Calu3 (cell line): ENCODE measurements at regions not wholly inside any gene's neighbourhood (a gene's known extent, or its start where the extent isn't known, plus 50 kb on each side); places are given as distances from the start of the nearest gene placed in this dataset. TPM values are rescaled to one million over a fixed set of nuclear protein-coding genes. Genes with fewer than 3 reads are reported as not detected.

Source experiments
- BruUV-seq: library from RNA; stranded (reverse); fragments of 400-500 nt; replicated peaks from 2 replicates; lab custom pipeline; 2021; lab: Mats Ljungman, UMichigan
- CTCF ChIA-PET: fragments of 300-600 bp; sonication (Branson Sonifier 250); formaldehyde crosslinking; loops from one replicate; lab custom pipeline; 2022; ENCODE audit warnings: antibody characterized with exemption; lab: Charles Lee
- DNase-seq: peaks from one replicate; pipeline ENCODE4 v3.0.0; 2022
- H3K27ac Mint-ChIP-seq: one replicate; pipeline ENCODE4 v1.8.0; 2022; ENCODE audit warnings: mixed read lengths; ENCODE audit not compliant: unreplicated experiment
- H3K27me3 Mint-ChIP-seq: one replicate; pipeline ENCODE4 v1.8.0; 2022; ENCODE audit warnings: mixed read lengths; ENCODE audit not compliant: unreplicated experiment
- H3K36me3 Mint-ChIP-seq: one replicate; pipeline ENCODE4 v1.8.0; 2022; ENCODE audit warnings: mild to moderate bottlenecking, moderate library complexity, mixed read lengths; ENCODE audit not compliant: insufficient read depth, unreplicated experiment
- H3K4me1 Mint-ChIP-seq: one replicate; pipeline ENCODE4 v1.8.0; 2022; ENCODE audit warnings: mild to moderate bottlenecking, low read depth, mixed read lengths; ENCODE audit not compliant: unreplicated experiment
- H3K4me3 Mint-ChIP-seq: one replicate; pipeline ENCODE4 v1.8.0; 2022; ENCODE audit warnings: mild to moderate bottlenecking, low read depth, moderate library complexity, mixed read lengths; ENCODE audit not compliant: unreplicated experiment
- H3K9me3 Mint-ChIP-seq: one replicate; pipeline ENCODE4 v1.8.0; 2022; ENCODE audit warnings: low read depth, mixed read lengths; ENCODE audit not compliant: unreplicated experiment
- intact Hi-C: fragments of 100-400 bp; cut with micrococcal nuclease; formaldehyde crosslinking; loops from one replicate; pipeline ENCODE4 v1.10.0; 2022; ENCODE audit not compliant: unreplicated experiment
- microRNA-seq: library from miRNA; unstranded; fragments of <30 nt; microRNA quantifications from one replicate; pipeline ENCODE4 v1.2.0, GENCODE V29; 2022
- TF ChIP-seq, protein P1 (sequence below): fragments of 200-600 bp; IDR thresholded peaks from one replicate; pipeline ENCODE4 v1.8.0; 2022; ENCODE audit warnings: antibody characterized with exemption; ENCODE audit not compliant: unreplicated experiment

DNA sequence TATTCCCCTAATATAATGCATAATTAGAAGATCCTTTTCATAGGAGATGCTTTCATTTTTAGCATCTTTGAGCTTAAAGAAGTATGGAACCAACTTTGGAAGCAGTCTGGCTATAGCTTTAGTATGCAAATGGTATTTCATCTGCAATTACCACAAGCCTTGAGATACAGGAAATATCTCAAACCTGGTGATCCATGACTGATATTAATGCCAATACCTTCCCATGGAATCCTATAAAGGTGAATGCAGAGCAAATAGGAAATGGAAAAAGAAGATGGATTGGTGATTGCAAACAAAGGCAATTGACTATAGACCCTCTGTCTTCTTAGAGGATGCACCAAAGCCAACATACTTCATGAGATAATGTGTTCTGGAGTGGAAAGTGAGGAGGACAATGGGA lies 326.4 kb downstream of the KBTBD8 start:
- CTCF ChIA-PET, result no interaction called here
- DNase-seq, result no peak
- no peaks in the 10 kb centered on the region for H3K36me3 Mint-ChIP-seq

More for the DNA sequence above, 326.4 kb downstream of the KBTBD8 start:
- TF ChIP-seq, protein P1, sequence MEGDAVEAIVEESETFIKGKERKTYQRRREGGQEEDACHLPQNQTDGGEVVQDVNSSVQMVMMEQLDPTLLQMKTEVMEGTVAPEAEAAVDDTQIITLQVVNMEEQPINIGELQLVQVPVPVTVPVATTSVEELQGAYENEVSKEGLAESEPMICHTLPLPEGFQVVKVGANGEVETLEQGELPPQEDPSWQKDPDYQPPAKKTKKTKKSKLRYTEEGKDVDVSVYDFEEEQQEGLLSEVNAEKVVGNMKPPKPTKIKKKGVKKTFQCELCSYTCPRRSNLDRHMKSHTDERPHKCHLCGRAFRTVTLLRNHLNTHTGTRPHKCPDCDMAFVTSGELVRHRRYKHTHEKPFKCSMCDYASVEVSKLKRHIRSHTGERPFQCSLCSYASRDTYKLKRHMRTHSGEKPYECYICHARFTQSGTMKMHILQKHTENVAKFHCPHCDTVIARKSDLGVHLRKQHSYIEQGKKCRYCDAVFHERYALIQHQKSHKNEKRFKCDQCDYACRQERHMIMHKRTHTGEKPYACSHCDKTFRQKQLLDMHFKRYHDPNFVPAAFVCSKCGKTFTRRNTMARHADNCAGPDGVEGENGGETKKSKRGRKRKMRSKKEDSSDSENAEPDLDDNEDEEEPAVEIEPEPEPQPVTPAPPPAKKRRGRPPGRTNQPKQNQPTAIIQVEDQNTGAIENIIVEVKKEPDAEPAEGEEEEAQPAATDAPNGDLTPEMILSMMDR, result no peak
- intact Hi-C loops, result no loop called here
- Mint-ChIP-seq H3K9me3 (peaks cover 4% of the 10 kb centered on the region), H3K4me3 (no peak overlapping the region), H3K27ac (no peak overlapping the region), H3K4me1 (no peaks in the 10 kb centered on the region), H3K27me3 (no peaks in the 10 kb centered on the region)
- BruUV-seq, result no TSS peak

Small RNA genes in the stretch of these regions (microRNA-seq; reads per million reads assigned to microRNA genes)
- gene MIR4272, result not detected
